OCI-LY3 (cell line): ENCODE measurements at regions not wholly inside any gene's neighbourhood (a gene's known extent, or its start where the extent isn't known, plus 50 kb on each side); places are given as distances from the start of the nearest gene placed in this dataset.
A peak's percentile ranks its signal among the peaks of the same experiment; 100 is the strongest.

Experiments used
- H2AFZ ChIP-seq: fragments of 200-600, 300-600 bp; shearing (Covaris generic); 2 replicates; pipeline ENCODE4 v1.6.0; 2014; ENCODE audit warnings: antibody characterized with exemption, low read depth, low read length
- H3K27ac ChIP-seq: fragments of 200-600, 300-600 bp; sonication (generic); 2 replicates; pipeline ENCODE4 v1.5.1; 2014; ENCODE audit warnings: mild to moderate bottlenecking, low read length, moderate library complexity, mixed read lengths
- H3K27me3 ChIP-seq: fragments of 200-600, 300-600 bp; sonication (generic); 2 replicates; pipeline ENCODE4 v1.6.1; 2014; ENCODE audit warnings: low read depth, low read length, mixed read lengths
- H3K36me3 ChIP-seq: fragments of 200-600, 300-600 bp; sonication (generic); replicated peaks from 2 replicates; pipeline ENCODE3; 2014; ENCODE audit warnings: low read depth, low read length, mixed read lengths
- H3K4me1 ChIP-seq: fragments of 300-600, 200-600 bp; sonication (generic); 2 replicates; pipeline ENCODE4 v1.6.1; 2014; ENCODE audit warnings: low read length, mixed read lengths
- H3K4me2 ChIP-seq: fragments of 200-600, 300-600 bp; sonication (generic); 2 replicates; pipeline ENCODE4 v1.6.1; 2014; ENCODE audit warnings: low read length, mixed read lengths
- H3K4me3 ChIP-seq: fragments of 300-600, 200-600 bp; sonication (generic); 2 replicates; pipeline ENCODE4 v1.5.1; 2014; ENCODE audit warnings: antibody characterized with exemption, mild to moderate bottlenecking, low read length, moderate library complexity
- H3K79me2 ChIP-seq: fragments of 300-600, 200-600 bp; shearing (Covaris generic); 2 replicates; pipeline ENCODE4 v1.6.1; 2014; ENCODE audit warnings: mild to moderate bottlenecking, low read length, mixed read lengths
- H3K9ac ChIP-seq: fragments of 300-600, 200-600 bp; shearing (Covaris generic); 2 replicates; pipeline ENCODE4 v1.6.0; 2014; ENCODE audit warnings: mild to moderate bottlenecking, low read length, moderate library complexity
- H3K9me3 ChIP-seq: fragments of 200-600, 300-600 bp; shearing (Covaris generic); 2 replicates; pipeline ENCODE4 v1.6.1; 2014; ENCODE audit warnings: low read length, mixed read lengths; ENCODE audit not compliant: insufficient read depth
- H4K20me1 ChIP-seq: fragments of 200-600, 300-600 bp; sonication (generic); 2 replicates; pipeline ENCODE4 v1.6.1; 2016; ENCODE audit warnings: low read length, mixed read lengths; ENCODE audit not compliant: insufficient read depth
- EZH2phosphoT487 ChIP-seq: fragments of 200-600 bp; shearing (Covaris generic); IDR thresholded peaks from 2 replicates; pipeline ENCODE4 v1.6.1; 2018; ENCODE audit warnings: antibody characterized with exemption, mixed run types, low read depth
- TF ChIP-seq, protein P1 (sequence below): fragments of 200-600, 300-600 bp; sonication (generic); IDR thresholded peaks from 2 replicates; pipeline ENCODE4 v1.5.1; 2014; ENCODE audit warnings: antibody characterized with exemption, low read length, low read depth

DNA sequence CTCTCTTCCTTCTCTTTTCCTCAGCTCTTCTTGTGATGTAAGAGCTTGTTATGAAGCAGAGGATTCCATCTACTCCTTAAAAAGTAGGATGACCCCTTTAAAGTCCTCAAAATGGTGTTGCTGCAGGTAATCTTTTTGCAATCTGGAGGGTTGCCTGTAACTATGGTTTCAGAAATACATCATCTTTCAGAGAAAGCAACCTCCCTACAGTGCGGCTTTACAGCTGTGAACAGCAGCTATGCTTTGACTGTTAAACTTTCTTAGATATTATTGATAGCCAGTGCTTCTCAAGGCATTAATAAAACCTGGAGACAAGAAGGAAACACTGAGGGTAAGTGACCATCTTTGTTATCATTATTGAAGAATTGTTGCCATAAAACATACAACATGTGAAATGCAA is 86.6 kb upstream of the MDFIC start:
- Histone ChIP-seq H3K27me3 (no peaks in the 10 kb centered on the region), H3K36me3 (peaks cover 13% of the 10 kb centered on the region), H3K4me3 (no peak overlapping the region), H3K9ac (no peak overlapping the region), H3K27ac (no peak overlapping the region; the same call in 1 of the 2 replicates), H4K20me1 (no peaks in the 10 kb centered on the region), H3K79me2 (no peaks in the 10 kb centered on the region), H3K4me1 (peaks cover 62% of the 10 kb centered on the region), H3K4me2 (0 out of 2 replicates have a peak overlapping the region, but pooled peaks have one; percentile 2), H2AFZ (peak overlapping the region; percentile 39; the same call in 1 of the 2 replicates), H3K9me3 (no peaks in the 10 kb centered on the region)
- TF ChIP-seq, protein P1, sequence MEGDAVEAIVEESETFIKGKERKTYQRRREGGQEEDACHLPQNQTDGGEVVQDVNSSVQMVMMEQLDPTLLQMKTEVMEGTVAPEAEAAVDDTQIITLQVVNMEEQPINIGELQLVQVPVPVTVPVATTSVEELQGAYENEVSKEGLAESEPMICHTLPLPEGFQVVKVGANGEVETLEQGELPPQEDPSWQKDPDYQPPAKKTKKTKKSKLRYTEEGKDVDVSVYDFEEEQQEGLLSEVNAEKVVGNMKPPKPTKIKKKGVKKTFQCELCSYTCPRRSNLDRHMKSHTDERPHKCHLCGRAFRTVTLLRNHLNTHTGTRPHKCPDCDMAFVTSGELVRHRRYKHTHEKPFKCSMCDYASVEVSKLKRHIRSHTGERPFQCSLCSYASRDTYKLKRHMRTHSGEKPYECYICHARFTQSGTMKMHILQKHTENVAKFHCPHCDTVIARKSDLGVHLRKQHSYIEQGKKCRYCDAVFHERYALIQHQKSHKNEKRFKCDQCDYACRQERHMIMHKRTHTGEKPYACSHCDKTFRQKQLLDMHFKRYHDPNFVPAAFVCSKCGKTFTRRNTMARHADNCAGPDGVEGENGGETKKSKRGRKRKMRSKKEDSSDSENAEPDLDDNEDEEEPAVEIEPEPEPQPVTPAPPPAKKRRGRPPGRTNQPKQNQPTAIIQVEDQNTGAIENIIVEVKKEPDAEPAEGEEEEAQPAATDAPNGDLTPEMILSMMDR: no peak
- no peak for TF ChIP-seq EZH2phosphoT487

GRCh38 chr7:114835861-114836260 is 86.0 kb upstream of the MDFIC start:
- no peak overlapping the region for H3K27ac ChIP-seq
- H3K36me3 ChIP-seq: peaks cover 12% of the 10 kb centered on the region
- H3K9ac ChIP-seq: no peak overlapping the region
- no peak overlapping the region for H3K4me2 ChIP-seq
- H3K27me3 ChIP-seq: no peaks in the 10 kb centered on the region
- H3K79me2 ChIP-seq: no peaks in the 10 kb centered on the region
- TF ChIP-seq, protein P1: no peak
- TF ChIP-seq EZH2phosphoT487: no peak
- H3K9me3 ChIP-seq: no peaks in the 10 kb centered on the region
- peaks cover 67% of the 10 kb centered on the region for H3K4me1 ChIP-seq
- H2AFZ ChIP-seq: no peak overlapping the region
- H4K20me1 ChIP-seq: no peaks in the 10 kb centered on the region
- H3K4me3 ChIP-seq: no peak overlapping the region

DNA sequence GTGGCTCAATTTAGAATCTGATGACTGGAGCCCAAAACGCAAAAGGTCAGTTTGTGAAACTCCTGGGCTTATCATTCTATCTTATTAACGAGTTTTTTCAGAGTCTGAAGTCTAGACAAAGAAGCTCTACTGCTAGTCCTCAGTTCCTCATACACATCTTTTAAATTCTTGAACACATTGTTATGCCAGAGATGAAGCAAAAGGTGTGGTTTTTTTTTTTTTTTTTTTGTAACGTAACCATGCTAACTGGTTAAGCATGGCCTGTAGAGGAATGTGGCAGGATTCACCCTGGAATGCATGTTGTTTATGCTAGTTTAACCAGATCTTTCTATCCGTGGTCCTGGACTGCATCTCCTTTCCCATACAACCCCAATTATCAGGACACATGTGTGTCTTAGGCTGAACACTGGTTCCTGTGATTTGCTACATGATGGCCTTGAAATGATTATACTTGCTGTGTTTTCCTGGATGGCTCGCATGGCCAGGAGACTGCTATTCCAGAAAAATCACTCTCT is 79.3 kb upstream of the MDFIC start:
- Histone ChIP-seq H3K27me3 (no peaks in the 10 kb centered on the region), H3K4me1 (peaks cover 37% of the 10 kb centered on the region), H4K20me1 (no peaks in the 10 kb centered on the region), H3K79me2 (no peaks in the 10 kb centered on the region), H3K9me3 (no peaks in the 10 kb centered on the region), H2AFZ (peak overlapping the region; percentile 22; the same call in 1 of the 2 replicates), H3K4me2 (no peak overlapping the region), H3K4me3 (no peak overlapping the region), H3K36me3 (peaks cover 3% of the 10 kb centered on the region), H3K27ac (no peak overlapping the region), H3K9ac (no peak overlapping the region)
- TF ChIP-seq, protein P1: no peak
- TF ChIP-seq EZH2phosphoT487: no peak

DNA sequence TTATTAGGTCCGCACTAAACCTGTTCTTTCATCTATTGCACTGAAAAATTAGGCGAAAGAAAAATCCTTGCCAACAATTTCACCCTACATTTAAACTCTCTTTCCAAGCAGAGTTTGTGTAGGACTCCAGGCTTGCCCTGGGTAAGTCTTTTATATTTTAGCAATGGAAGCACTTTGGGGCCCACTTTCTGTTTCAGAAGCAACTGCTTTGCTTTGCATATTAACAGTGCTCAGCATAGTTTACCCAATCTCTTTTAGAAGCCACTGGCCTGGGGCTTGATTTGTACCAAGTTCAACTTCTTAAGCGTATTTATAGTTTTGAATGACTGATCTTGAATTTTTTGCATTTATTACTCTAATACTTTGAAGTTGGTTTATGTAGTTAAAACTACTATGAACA is 78.8 kb upstream of the MDFIC start:
- Histone ChIP-seq H3K4me3 (no peak overlapping the region), H3K27ac (no peak overlapping the region), H4K20me1 (no peaks in the 10 kb centered on the region), H3K4me2 (peak overlapping the region; percentile 8; the same call in 1 of the 2 replicates), H3K79me2 (no peaks in the 10 kb centered on the region), H3K36me3 (peaks cover 3% of the 10 kb centered on the region), H2AFZ (peak overlapping the region; percentile 22; the same call in 1 of the 2 replicates), H3K9ac (no peak overlapping the region), H3K27me3 (no peaks in the 10 kb centered on the region), H3K4me1 (peaks cover 42% of the 10 kb centered on the region), H3K9me3 (no peaks in the 10 kb centered on the region)
- no peak for TF ChIP-seq EZH2phosphoT487
- TF ChIP-seq, protein P1: no peak
